Right ventricle myocardium superior (tissue), 1 donor: ENCODE measurements at regions not wholly inside any gene's neighbourhood (a gene's known extent, or its start where the extent isn't known, plus 50 kb on each side); places are given as distances from the start of the nearest gene placed in this dataset.
"Not testable (repeated sequence)": the region's sequence is repeated elsewhere in the genome, so short reads cannot be mapped to it uniquely, and the experiment has no call there.

Experiments
- ATAC-seq: fragments of 200-7000 bp; cut with Tn5 transposase; one replicate; pipeline ENCODE4 v1.9.1; 2020; ENCODE audit warnings: mild to moderate bottlenecking; ENCODE audit not compliant: poor library complexity
- DNase-seq: peaks from one replicate; pipeline ENCODE4 v3.0.0-alpha.2; 2020
- intact Hi-C: fragments of 100-400 bp; cut with DNase I; formaldehyde crosslinking; loops from one replicate; pipeline ENCODE4 v1.11.2; 2022
- donor health status: DM: no; HTN: yes; CAD: no; lungs with severe emphysema.

- DNase-seq, result no peak
- ATAC-seq, result no peak
- intact Hi-C loops, result no loop called here
Measured at GRCh38 chr14:86794689-86795088, 1198.3 kb downstream of the GALC start.

- no peak for ATAC-seq
- intact Hi-C loops, result no loop called here
- no peak for DNase-seq
Measured at GRCh38 chr14:86790408-86791364, 1202.3 kb downstream of the GALC start.

GRCh38 chr14:86788224-86788623, 1204.8 kb downstream of the GALC start:
- DNase-seq (no peak), ATAC-seq (no peak)
- intact Hi-C loops, result no loop called here

- no peak for ATAC-seq
- intact Hi-C loops, result no loop called here
Measured at GRCh38 chr14:86787717-86788116, 1205.3 kb downstream of the GALC start.

GRCh38 chr14:86782092-86782580, 1210.8 kb downstream of the GALC start:
- DNase-seq (no peak), ATAC-seq (no peak)
- intact Hi-C loops, result no loop called here

More at GRCh38 chr14:86787717-86788116, 1205.3 kb downstream of the GALC start:
- DNase-seq, result no peak

GRCh38 chr14:86780876-86781510, 1212.0 kb downstream of the GALC start:
- intact Hi-C loops, result no loop called here
- ATAC-seq (no peak), DNase-seq (no peak)

- no peak for DNase-seq
- intact Hi-C loops, result no loop called here
- no peak for ATAC-seq
Measured at GRCh38 chr14:86780461-86780860, 1212.5 kb downstream of the GALC start.

- no peak for DNase-seq
- intact Hi-C loops, result no loop called here
Measured at GRCh38 chr14:86779416-86779815, 1213.6 kb downstream of the GALC start.

GRCh38 chr14:86777963-86778602, 1214.9 kb downstream of the GALC start:
- DNase-seq, result no peak
- ATAC-seq, result no peak
- intact Hi-C loops, result no loop called here

More at GRCh38 chr14:86779416-86779815, 1213.6 kb downstream of the GALC start:
- ATAC-seq, result no peak

GRCh38 chr14:86775896-86776295, 1217.1 kb downstream of the GALC start:
- DNase-seq, intact Hi-C loops, ATAC-seq: not testable (repeated sequence)

GRCh38 chr14:86774916-86775315, 1218.1 kb downstream of the GALC start:
- intact Hi-C loops, result no loop called here
- ATAC-seq (no peak), DNase-seq (no peak)

GRCh38 chr14:86772075-86772474, 1220.9 kb downstream of the GALC start:
- no peak for ATAC-seq
- DNase-seq, result no peak
- intact Hi-C loops, result no loop called here

GRCh38 chr14:86770186-86770585, 1222.8 kb downstream of the GALC start:
- intact Hi-C loops, result no loop called here
- no peak for ATAC-seq
- no peak for DNase-seq

GRCh38 chr14:86766469-86766868, 1226.5 kb downstream of the GALC start:
- DNase-seq (no peak), ATAC-seq (no peak)
- intact Hi-C loops, result no loop called here

- ATAC-seq (no peak), DNase-seq (no peak)
- intact Hi-C loops, result no loop called here
Measured at GRCh38 chr14:86761611-86762010, 1231.4 kb downstream of the GALC start.

GRCh38 chr14:86756521-86757190, 1226.7 kb downstream of the FLRT2 start:
- no peak for DNase-seq
- intact Hi-C loops, result no loop called here
- no peak for ATAC-seq

- ATAC-seq, intact Hi-C loops, DNase-seq: not testable (repeated sequence)
Measured at GRCh38 chr14:86750488-86750887, 1220.5 kb downstream of the FLRT2 start.

- intact Hi-C loops, result no loop called here
- ATAC-seq, result no peak
- DNase-seq, result no peak
Measured at GRCh38 chr14:86739761-86740160, 1209.8 kb downstream of the FLRT2 start.

GRCh38 chr14:86731427-86731826, 1201.5 kb downstream of the FLRT2 start:
- DNase-seq, ATAC-seq, intact Hi-C loops: not testable (repeated sequence)
